A549 (cell line): ENCODE measurements at regions not wholly inside any gene's neighbourhood (a gene's known extent, or its start where the extent isn't known, plus 50 kb on each side); places are given as distances from the start of the nearest gene placed in this dataset.

Experiments used
- ATAC-seq, 2 experiments: fragments of 200-7000 bp in 1 of 2; fragments of >200 bp in 1 of 2; cut with Nextera tagmentation in 1 of 2; cut with Tn5 transposase in 1 of 2; 3 replicates each; pipeline versions ENCODE4 v1.8.0 to v1.9.1; 2018 to 2020; ENCODE audit warnings: mild to moderate bottlenecking in 1 of 2, moderate library complexity in 1 of 2
- CTCF ChIA-PET: fragments of 300-600 bp; sonication (Branson Sonifier 250); formaldehyde crosslinking; extraction: SDS; loops from one replicate; lab custom pipeline; 2021; ENCODE audit warnings: antibody characterized with exemption, inconsistent platforms; lab: Yijun Ruan, JAX
- POLR2A ChIA-PET: fragments of 350-600 bp; formaldehyde crosslinking; extraction: SDS; loops from one replicate; lab custom pipeline; 2021; ENCODE audit warnings: antibody characterized with exemption, inconsistent platforms; lab: Yijun Ruan, JAX
- DNase-seq, 2 experiments: peaks; one replicate each; pipeline versions ENCODE4 v3.0.0 to v3.0.0-alpha.2; 2011 to 2016; ENCODE audit warnings: low read depth in 1 of 2, low spot score in 1 of 2
- FAIRE-seq: peaks from 2 replicates; lab custom pipeline; 2011; peaks lifted over from hg19 to GRCh38; lab: Jason Lieb, UNC
- H3K27ac ChIP-seq, 2 experiments: fragments of >200 bp; sonication (Bioruptor Twin); formaldehyde crosslinking; 3 replicates each; pipeline ENCODE4 v1.5.1; 2016 to 2017
- H3K4me1 ChIP-seq: fragments of >200 bp; sonication (Bioruptor Twin); formaldehyde crosslinking; 3 replicates; pipeline ENCODE4 v1.6.1; 2016
- H3K4me2 ChIP-seq: fragments of >200 bp; sonication (Bioruptor Twin); formaldehyde crosslinking; 3 replicates; pipeline ENCODE4 v1.6.1; 2016
- H3K4me3 ChIP-seq: fragments of >200 bp; sonication (Bioruptor Twin); formaldehyde crosslinking; 3 replicates; pipeline ENCODE4 v1.5.1; 2016
- H3K9me3 ChIP-seq: fragments of >200 bp; sonication (Bioruptor Twin); formaldehyde crosslinking; 3 replicates; pipeline ENCODE4 v1.6.1; 2016
- BHLHE40 ChIP-seq: IDR thresholded peaks from 2 replicates; pipeline ENCODE4 v1.6.1; 2012; ENCODE audit warnings: low read depth, low read length, inconsistent platforms
- CBX8 ChIP-seq: fragments of 200-600 bp; sonication (generic); IDR thresholded peaks from 2 replicates; pipeline ENCODE4 v1.6.1; 2016
- CEBPB ChIP-seq, 2 experiments: fragments of >200 bp in 1 of 2; sonication (Bioruptor Twin) in 1 of 2; formaldehyde crosslinking in 1 of 2; IDR thresholded peaks; 2 replicates each; pipeline ENCODE4 v1.6.1; 2012 to 2016
- CHD4 ChIP-seq: fragments of 200-600 bp; sonication (generic); IDR thresholded peaks from 2 replicates; pipeline ENCODE4 v1.6.1; 2016; ENCODE audit warnings: antibody characterized with exemption, mild to moderate bottlenecking, borderline replicate concordance
- CTCF ChIP-seq: fragments of >200 bp; sonication (Bioruptor Twin); formaldehyde crosslinking; IDR thresholded peaks from 3 replicates; pipeline ENCODE4 v1.5.1; 2016
- EHF ChIP-seq: fragments of 250-450 bp; sonication (Bioruptor Pico); IDR thresholded peaks from 2 replicates; pipeline ENCODE4 v1.5.0; 2020; ENCODE audit warnings: mild to moderate bottlenecking
- ELK1 ChIP-seq: fragments of 150-350 bp; IDR thresholded peaks from 2 replicates; pipeline ENCODE4 v1.6.1; 2014; ENCODE audit warnings: low read depth, mild to moderate bottlenecking, low read length
- EP300 ChIP-seq, 2 experiments: fragments of >200 bp; sonication (Bioruptor Twin); formaldehyde crosslinking; IDR thresholded peaks; 2 replicates in 1 of 2; 3 replicates in 1 of 2; pipeline ENCODE4 v1.6.1; 2016 to 2017
- FOSL2 ChIP-seq, 2 experiments: fragments of 450-650 bp in 1 of 2; fragments of >200 bp in 1 of 2; sonication (Bioruptor Twin) in 1 of 2; formaldehyde crosslinking; IDR thresholded peaks; 2 replicates each; pipeline versions ENCODE4 v1.5.0 to v1.6.1; 2016 to 2020; ENCODE audit warnings: mild to moderate bottlenecking in 1 of 2, moderate library complexity in 1 of 2
- HDAC2 ChIP-seq: fragments of 200-600 bp; sonication (generic); IDR thresholded peaks from 2 replicates; pipeline ENCODE4 v1.6.1; 2016
- HES2 ChIP-seq: fragments of >200 bp; sonication (Bioruptor Twin); formaldehyde crosslinking; IDR thresholded peaks from 2 replicates; pipeline ENCODE4 v1.6.1; 2016
- HOXB5 ChIP-seq: fragments of 250-450 bp; sonication (Bioruptor Pico); IDR thresholded peaks from 2 replicates; pipeline ENCODE4 v1.5.0; 2020; ENCODE audit warnings: mild to moderate bottlenecking, moderate library complexity
- KDM5A ChIP-seq: fragments of 200-600 bp; sonication (generic); IDR thresholded peaks from 2 replicates; pipeline ENCODE4 v1.6.1; 2016; ENCODE audit warnings: antibody characterized with exemption, mild to moderate bottlenecking
- MAX ChIP-seq: IDR thresholded peaks from 2 replicates; pipeline ENCODE4 v1.6.1; 2012
- NPAS2 ChIP-seq: fragments of 250-450 bp; sonication (Bioruptor Pico); IDR thresholded peaks from 2 replicates; pipeline ENCODE4 v1.8.0; 2022; ENCODE audit warnings: mild to moderate bottlenecking, moderate library complexity, borderline replicate concordance
- POLR2AphosphoS2 ChIP-seq: conservative IDR thresholded peaks from 2 replicates; pipeline ENCODE4 v1.6.1; 2012; ENCODE audit warnings: low read length, improper control_type of control experiment, inconsistent platforms
- RARB ChIP-seq: fragments of 250-450 bp; sonication (Bioruptor Pico); IDR thresholded peaks from 2 replicates; pipeline ENCODE4 v1.8.0; 2021; ENCODE audit warnings: mild to moderate bottlenecking, moderate library complexity
- REST ChIP-seq: fragments of 200-600 bp; sonication (generic); IDR thresholded peaks from 2 replicates; pipeline ENCODE4 v1.6.1; 2016; ENCODE audit warnings: antibody characterized with exemption, mild to moderate bottlenecking, moderate library complexity
- TFCP2L1 ChIP-seq: fragments of 250-450 bp; sonication (Bioruptor Pico); IDR thresholded peaks from 2 replicates; pipeline ENCODE4 v1.5.0; 2021; ENCODE audit warnings: mild to moderate bottlenecking
- USF2 ChIP-seq: fragments of 450-650 bp; IDR thresholded peaks from 2 replicates; pipeline ENCODE4 v1.6.1; 2014; ENCODE audit warnings: antibody characterized with exemption
- ZFP36 ChIP-seq: fragments of 450-650 bp; IDR thresholded peaks from 2 replicates; pipeline ENCODE4 v1.6.1; 2014; ENCODE audit warnings: borderline replicate concordance; ENCODE audit not compliant: partially characterized antibody
- ZSCAN20 ChIP-seq: fragments of 250-450 bp; sonication (Bioruptor Pico); IDR thresholded peaks from 2 replicates; pipeline ENCODE4 v1.8.0; 2022; ENCODE audit warnings: mild to moderate bottlenecking, moderate library complexity
- WGBS: methylation state at CpG from one replicate; pipeline ENCODE4 v1.1.6; 2017; ENCODE audit errors: missing lambda C conversion rate; 5-methylcytosine and 5-hydroxymethylcytosine counted together

- WGBS = 6% methylated on average over 5 of the region's 5 CpGs
- Histone ChIP-seq H3K4me3 (no peak overlapping the region), H3K4me2 (no peak overlapping the region), H3K27ac (no peak overlapping the region), H3K4me1 (no peaks in the 10 kb centered on the region), H3K9me3 (no peaks in the 10 kb centered on the region)
- ATAC-seq (no peak), FAIRE-seq (no peak), DNase-seq (no peak)
- CTCF ChIA-PET = no interaction called here
- no peak for TF ChIP-seq FOSL2 (IDR thresholded peaks at IDR 0.05)
- no peak for TF ChIP-seq FOSL2 (CRISPR knock-in tag; IDR thresholded peaks at IDR 0.05)
- no peak for TF ChIP-seq HES2
- TF ChIP-seq ZSCAN20 (CRISPR knock-in tag) = no peak
- no peak for TF ChIP-seq CHD4
- POLR2A ChIA-PET = no interaction called here
These were observed 253.1 kb upstream of the POM121L12 start for GRCh38 chr7:52782348-52782747.

GRCh38 chr7:52781250-52781649 lies 254.2 kb upstream of the POM121L12 start:
- ChIA-PET CTCF (no interaction called here), POLR2A (no interaction called here)
- H3K4me1 ChIP-seq = no peaks in the 10 kb centered on the region
- no peak for ATAC-seq
- WGBS = 14% methylated on average over 4 of the region's 4 CpGs
- no peak for TF ChIP-seq CTCF
- no peak for FAIRE-seq
- no peak overlapping the region for H3K4me3 ChIP-seq
- no peak overlapping the region for H3K4me2 ChIP-seq
- H3K27ac ChIP-seq = no peak overlapping the region
- DNase-seq = no peak
- H3K9me3 ChIP-seq = no peaks in the 10 kb centered on the region

- Histone ChIP-seq H3K9me3 (no peaks in the 10 kb centered on the region), H3K27ac (no peak overlapping the region), H3K4me1 (no peaks in the 10 kb centered on the region), H3K4me3 (no peak overlapping the region), H3K4me2 (no peak overlapping the region)
- FAIRE-seq (no peak), ATAC-seq (no peak), DNase-seq (no peak)
- POLR2A ChIA-PET = no interaction called here
- CTCF ChIA-PET = no interaction called here
- no peak for TF ChIP-seq HDAC2
- TF ChIP-seq POLR2AphosphoS2 = no peak
These were observed 256.4 kb upstream of the POM121L12 start for GRCh38 chr7:52779004-52779403.

- 18% methylated on average over 5 of the region's 5 CpGs for WGBS
- no peak for FAIRE-seq
- Histone ChIP-seq H3K4me3 (no peak overlapping the region), H3K4me2 (no peak overlapping the region), H3K9me3 (no peaks in the 10 kb centered on the region), H3K4me1 (no peaks in the 10 kb centered on the region), H3K27ac (no peak overlapping the region)
- ChIA-PET POLR2A (no interaction called here), CTCF (no interaction called here)
- DNase-seq = no peak
- no peak for ATAC-seq
- TF ChIP-seq NPAS2 (CRISPR knock-in tag) (no peak), MAX (no peak), BHLHE40 (no peak), KDM5A (no peak), HDAC2 (no peak), HOXB5 (CRISPR knock-in tag) (no peak), ZFP36 (no peak), HES2 (no peak), CBX8 (no peak), RARB (no peak), EHF (CRISPR knock-in tag) (no peak), REST (no peak), USF2 (no peak), CEBPB (IDR thresholded peaks at IDR 0.05) (no peak), TFCP2L1 (CRISPR knock-in tag) (no peak), EP300 (IDR thresholded peaks at IDR 0.05) (no peak), ELK1 (no peak)
These were observed 258.2 kb upstream of the POM121L12 start for GRCh38 chr7:52777051-52777822.
